ENCODE measurements at regions not wholly inside any gene's neighbourhood (a gene's known extent, or its start where the extent isn't known, plus 50 kb on each side); places are given as distances from the start of the nearest gene placed in this dataset.

- no peaks in the 10 kb centered on the region for H3K36me3 ChIP-seq (replicated peaks; ENCODE audit: insufficient read depth, low read length)
- no peak overlapping the region for H3K9ac ChIP-seq (ENCODE audit: low read length)
- H3K4me1 ChIP-seq (ENCODE audit: low read length), result no peaks in the 10 kb centered on the region
- no peak overlapping the region for H3K27ac ChIP-seq (ENCODE audit: low read length)
- H3K27me3 ChIP-seq (replicated peaks; ENCODE audit: insufficient read depth, low read length), result no peaks in the 10 kb centered on the region
- H3K9me2 ChIP-seq (replicated peaks; ENCODE audit: insufficient read depth, low read length), result no peaks in the 10 kb centered on the region
- no peaks in the 10 kb centered on the region for H3F3A ChIP-seq (ENCODE audit: insufficient read depth, low read length)
- no peak overlapping the region for H3K4me2 ChIP-seq (ENCODE audit: low read depth, low read length)
- no peak for DNase-seq
- TF ChIP-seq EZH2phosphoT487 (IDR thresholded peaks at IDR 0.05; ENCODE audit: low read length) (no peak), EZH2 (optimal IDR thresholded peaks at IDR 0.05; ENCODE audit: low read depth, low read length) (no peak), CTCF (IDR thresholded peaks at IDR 0.05; ENCODE audit: low read length) (no peak)
- no peak overlapping the region for H3K4me3 ChIP-seq (ENCODE audit: low read length)
- H2AFZ ChIP-seq (ENCODE audit: low read length), result no peak overlapping the region
- no peaks in the 10 kb centered on the region for H3K79me2 ChIP-seq (ENCODE audit: low read length)
- no peaks in the 10 kb centered on the region for H3K9me3 ChIP-seq (replicated peaks; ENCODE audit: insufficient read depth, low read length)
- H4K20me1 ChIP-seq (ENCODE audit: insufficient read depth, low read length), result no peaks in the 10 kb centered on the region
Observed at GRCh38 chr11:92101920-92102319, 122.7 kb upstream of the FAT3 start.

- Histone ChIP-seq H3F3A (ENCODE audit: insufficient read depth, low read length) (no peaks in the 10 kb centered on the region), H2AFZ (ENCODE audit: low read length) (no peak overlapping the region), H3K9me3 (replicated peaks; ENCODE audit: insufficient read depth, low read length) (no peaks in the 10 kb centered on the region), H3K4me1 (ENCODE audit: low read length) (no peaks in the 10 kb centered on the region), H3K9ac (ENCODE audit: low read length) (no peak overlapping the region), H3K9me2 (replicated peaks; ENCODE audit: insufficient read depth, low read length) (no peaks in the 10 kb centered on the region), H3K27ac (ENCODE audit: low read length) (no peak overlapping the region), H3K27me3 (replicated peaks; ENCODE audit: insufficient read depth, low read length) (no peaks in the 10 kb centered on the region), H3K4me3 (ENCODE audit: low read length) (no peak overlapping the region), H3K4me2 (ENCODE audit: low read depth, low read length) (no peak overlapping the region), H3K79me2 (ENCODE audit: low read length) (no peaks in the 10 kb centered on the region), H4K20me1 (ENCODE audit: insufficient read depth, low read length) (no peaks in the 10 kb centered on the region), H3K36me3 (replicated peaks; ENCODE audit: insufficient read depth, low read length) (no peaks in the 10 kb centered on the region)
- TF ChIP-seq EZH2phosphoT487 (IDR thresholded peaks at IDR 0.05; ENCODE audit: low read length) (no peak), EZH2 (optimal IDR thresholded peaks at IDR 0.05; ENCODE audit: low read depth, low read length) (no peak), CTCF (IDR thresholded peaks at IDR 0.05; ENCODE audit: low read length) (no peak)
- DNase-seq, result no peak
Observed at GRCh38 chr11:92099183-92099582, 125.4 kb upstream of the FAT3 start.

GRCh38 chr11:92098172-92098571 lies 126.4 kb upstream of the FAT3 start:
- DNase-seq, result no peak
- TF ChIP-seq EZH2phosphoT487 (IDR thresholded peaks at IDR 0.05; ENCODE audit: low read length), result no peak
- no peak for TF ChIP-seq CTCF (IDR thresholded peaks at IDR 0.05; ENCODE audit: low read length)
- TF ChIP-seq EZH2 (optimal IDR thresholded peaks at IDR 0.05; ENCODE audit: low read depth, low read length), result no peak
- no peak overlapping the region for H3K4me3 ChIP-seq (ENCODE audit: low read length)
- H3K9me2 ChIP-seq (replicated peaks; ENCODE audit: insufficient read depth, low read length), result no peaks in the 10 kb centered on the region
- H3K79me2 ChIP-seq (ENCODE audit: low read length), result no peaks in the 10 kb centered on the region
- H2AFZ ChIP-seq (ENCODE audit: low read length), result no peak overlapping the region
- no peaks in the 10 kb centered on the region for H3K9me3 ChIP-seq (replicated peaks; ENCODE audit: insufficient read depth, low read length)
- no peaks in the 10 kb centered on the region for H3K27me3 ChIP-seq (replicated peaks; ENCODE audit: insufficient read depth, low read length)
- H3K36me3 ChIP-seq (replicated peaks; ENCODE audit: insufficient read depth, low read length), result no peaks in the 10 kb centered on the region
- no peaks in the 10 kb centered on the region for H3K4me1 ChIP-seq (ENCODE audit: low read length)
- no peak overlapping the region for H3K27ac ChIP-seq (ENCODE audit: low read length)
- no peaks in the 10 kb centered on the region for H4K20me1 ChIP-seq (ENCODE audit: insufficient read depth, low read length)
- H3F3A ChIP-seq (ENCODE audit: insufficient read depth, low read length), result no peaks in the 10 kb centered on the region
- H3K4me2 ChIP-seq (ENCODE audit: low read depth, low read length), result no peak overlapping the region
- H3K9ac ChIP-seq (ENCODE audit: low read length), result no peak overlapping the region
